Fibroblast of lung (primary cell): ENCODE measurements at regions not wholly inside any gene's neighbourhood (a gene's known extent, or its start where the extent isn't known, plus 50 kb on each side); places are given as distances from the start of the nearest gene placed in this dataset.

ENCODE experiments used
- DNase-seq, 2 donors: peaks; one replicate each; pipeline versions ENCODE4 v3.0.0 to v3.0.0-alpha.2; 2010; ENCODE audit warnings: low read depth in 2 of 2
- H2AFZ ChIP-seq: 2 replicates; pipeline ENCODE4 v1.5.1; 2012; ENCODE audit warnings: low read length, control low read depth, inconsistent platforms
- H3K27ac ChIP-seq: 2 replicates; pipeline ENCODE4 v1.5.1; 2011; ENCODE audit warnings: low read length, control low read depth; ENCODE audit not compliant: insufficient read depth
- H3K27me3 ChIP-seq: 2 replicates; pipeline ENCODE4 v1.5.1; 2011; ENCODE audit warnings: mild to moderate bottlenecking, low read length; ENCODE audit not compliant: control insufficient read depth, insufficient read depth
- H3K36me3 ChIP-seq: 2 replicates; pipeline ENCODE4 v1.5.1; 2011; ENCODE audit warnings: low read length; ENCODE audit not compliant: control insufficient read depth, insufficient read depth
- H3K4me1 ChIP-seq: 2 replicates; pipeline ENCODE4 v1.5.1; 2011; ENCODE audit warnings: low read length; ENCODE audit not compliant: control insufficient read depth, insufficient read depth; ENCODE audit errors: extremely low read depth
- H3K4me2 ChIP-seq: 2 replicates; pipeline ENCODE4 v1.5.1; 2011; ENCODE audit warnings: low read length, control low read depth; ENCODE audit not compliant: insufficient read depth; ENCODE audit errors: extremely low read depth
- H3K4me3 ChIP-seq, 4 experiments: fragments of 200-600 bp in 1 of 4; sonication (generic) in 1 of 4; replicated peaks in 1 of 4; 2 replicates each; pipeline ENCODE4 v1.5.1; 2011 to 2016; ENCODE audit warnings: low read length in 4 of 4, low read depth in 3 of 4, mild to moderate bottlenecking in 3 of 4, control low read depth in 2 of 4, inconsistent platforms in 1 of 4, mixed read lengths in 1 of 4; ENCODE audit not compliant: insufficient read depth in 1 of 4; ENCODE audit errors: control extremely low read depth in 1 of 4
- H3K79me2 ChIP-seq: 2 replicates; pipeline ENCODE4 v1.5.1; 2012; ENCODE audit warnings: mild to moderate bottlenecking, low read length, inconsistent platforms; ENCODE audit not compliant: control insufficient read depth, insufficient read depth
- H3K9ac ChIP-seq: 2 replicates; pipeline ENCODE4 v1.5.1; 2011; ENCODE audit warnings: mild to moderate bottlenecking, low read length, control low read depth; ENCODE audit not compliant: insufficient read depth
- H3K9me3 ChIP-seq: 2 replicates; pipeline ENCODE4 v1.5.1; 2012; ENCODE audit warnings: low read depth, low read length; ENCODE audit not compliant: control insufficient read depth, insufficient read depth
- H4K20me1 ChIP-seq: 2 replicates; pipeline ENCODE4 v1.5.1; 2011; ENCODE audit warnings: low read length; ENCODE audit not compliant: control insufficient read depth, insufficient read depth; ENCODE audit errors: extremely low read depth
- EZH2 ChIP-seq: IDR thresholded peaks from 2 replicates; pipeline ENCODE4 v1.5.1; 2012; ENCODE audit warnings: low read length, control low read depth, mild to moderate bottlenecking; ENCODE audit errors: missing control alignments
- TF ChIP-seq, protein P1 (sequence below), 2 donors: IDR thresholded peaks in 1 of 2; conservative IDR thresholded peaks in 1 of 2; 1 replicate in 1 of 2; 2 replicates in 1 of 2; pipeline ENCODE4 v1.5.1; 2011 to 2012; ENCODE audit warnings: low read length in 2 of 2, control low read depth in 1 of 2, inconsistent platforms in 1 of 2, low read depth in 1 of 2, mild to moderate bottlenecking in 1 of 2

DNA sequence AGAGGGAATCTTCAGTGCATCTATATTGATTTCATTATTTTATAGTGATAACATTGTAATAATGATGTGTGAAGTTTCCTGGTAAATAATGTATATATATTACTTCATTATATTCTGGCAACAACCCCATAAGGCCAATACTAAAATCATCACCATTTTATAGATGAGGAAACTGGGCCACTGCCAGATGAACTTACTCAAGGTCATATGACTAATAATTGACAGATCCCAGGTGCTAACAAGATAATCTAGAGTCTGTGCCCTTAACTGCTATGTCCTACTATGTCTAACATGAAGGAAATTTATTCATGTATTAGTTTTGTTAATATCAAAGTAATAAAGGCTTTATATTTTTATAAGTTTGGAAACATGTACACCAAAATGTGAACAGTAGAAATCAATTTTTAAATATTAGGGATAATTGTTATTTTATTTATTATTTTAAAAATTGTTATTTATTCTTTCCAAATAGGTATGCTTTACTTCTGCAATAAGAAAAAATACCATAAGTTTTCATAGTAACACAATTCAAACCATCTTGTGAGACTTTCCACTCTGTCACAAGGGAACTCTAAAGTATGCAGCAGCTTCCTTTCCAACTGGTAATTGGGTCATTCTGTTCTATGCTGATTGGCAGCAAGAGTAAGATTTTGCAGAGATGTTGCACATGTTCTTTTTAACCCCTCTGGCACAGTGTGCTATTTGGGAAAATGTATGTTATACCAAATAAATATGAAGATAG lies 90.8 kb upstream of the CMC1 start:
- Histone ChIP-seq H3K27me3 (no peaks in the 10 kb centered on the region), H4K20me1 (no peaks in the 10 kb centered on the region), H3K9ac (no peak overlapping the region), H3K4me3 (no peak overlapping the region), H3K4me2 (no peak overlapping the region), H3K9me3 (no peaks in the 10 kb centered on the region), H3K79me2 (no peaks in the 10 kb centered on the region), H3K36me3 (no peaks in the 10 kb centered on the region), H2AFZ (no peak overlapping the region), H3K27ac (no peak overlapping the region), H3K4me1 (no peaks in the 10 kb centered on the region)
- no peak for DNase-seq
- TF ChIP-seq EZH2 = no peak
- TF ChIP-seq, protein P1, sequence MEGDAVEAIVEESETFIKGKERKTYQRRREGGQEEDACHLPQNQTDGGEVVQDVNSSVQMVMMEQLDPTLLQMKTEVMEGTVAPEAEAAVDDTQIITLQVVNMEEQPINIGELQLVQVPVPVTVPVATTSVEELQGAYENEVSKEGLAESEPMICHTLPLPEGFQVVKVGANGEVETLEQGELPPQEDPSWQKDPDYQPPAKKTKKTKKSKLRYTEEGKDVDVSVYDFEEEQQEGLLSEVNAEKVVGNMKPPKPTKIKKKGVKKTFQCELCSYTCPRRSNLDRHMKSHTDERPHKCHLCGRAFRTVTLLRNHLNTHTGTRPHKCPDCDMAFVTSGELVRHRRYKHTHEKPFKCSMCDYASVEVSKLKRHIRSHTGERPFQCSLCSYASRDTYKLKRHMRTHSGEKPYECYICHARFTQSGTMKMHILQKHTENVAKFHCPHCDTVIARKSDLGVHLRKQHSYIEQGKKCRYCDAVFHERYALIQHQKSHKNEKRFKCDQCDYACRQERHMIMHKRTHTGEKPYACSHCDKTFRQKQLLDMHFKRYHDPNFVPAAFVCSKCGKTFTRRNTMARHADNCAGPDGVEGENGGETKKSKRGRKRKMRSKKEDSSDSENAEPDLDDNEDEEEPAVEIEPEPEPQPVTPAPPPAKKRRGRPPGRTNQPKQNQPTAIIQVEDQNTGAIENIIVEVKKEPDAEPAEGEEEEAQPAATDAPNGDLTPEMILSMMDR (conservative IDR thresholded peaks at IDR 0.05 in 1 of 2, IDR thresholded peaks at IDR 0.05 in 1 of 2; ENCODE audit: low read depth in 1 of 2, low read length in 2 of 2) = no peak

GRCh38 chr3:28151207-28151550 lies 90.2 kb upstream of the CMC1 start:
- Histone ChIP-seq H3K79me2 (no peaks in the 10 kb centered on the region), H3K27ac (no peak overlapping the region), H3K4me3 (no peak overlapping the region), H2AFZ (no peak overlapping the region), H4K20me1 (no peaks in the 10 kb centered on the region), H3K4me1 (no peaks in the 10 kb centered on the region), H3K9ac (no peak overlapping the region), H3K9me3 (no peaks in the 10 kb centered on the region), H3K4me2 (no peak overlapping the region), H3K27me3 (no peaks in the 10 kb centered on the region), H3K36me3 (no peaks in the 10 kb centered on the region)
- no peak for DNase-seq
- TF ChIP-seq, protein P1 (conservative IDR thresholded peaks at IDR 0.05 in 1 of 2, IDR thresholded peaks at IDR 0.05 in 1 of 2; ENCODE audit: low read depth in 1 of 2, low read length in 2 of 2) = no peak
- no peak for TF ChIP-seq EZH2

DNA sequence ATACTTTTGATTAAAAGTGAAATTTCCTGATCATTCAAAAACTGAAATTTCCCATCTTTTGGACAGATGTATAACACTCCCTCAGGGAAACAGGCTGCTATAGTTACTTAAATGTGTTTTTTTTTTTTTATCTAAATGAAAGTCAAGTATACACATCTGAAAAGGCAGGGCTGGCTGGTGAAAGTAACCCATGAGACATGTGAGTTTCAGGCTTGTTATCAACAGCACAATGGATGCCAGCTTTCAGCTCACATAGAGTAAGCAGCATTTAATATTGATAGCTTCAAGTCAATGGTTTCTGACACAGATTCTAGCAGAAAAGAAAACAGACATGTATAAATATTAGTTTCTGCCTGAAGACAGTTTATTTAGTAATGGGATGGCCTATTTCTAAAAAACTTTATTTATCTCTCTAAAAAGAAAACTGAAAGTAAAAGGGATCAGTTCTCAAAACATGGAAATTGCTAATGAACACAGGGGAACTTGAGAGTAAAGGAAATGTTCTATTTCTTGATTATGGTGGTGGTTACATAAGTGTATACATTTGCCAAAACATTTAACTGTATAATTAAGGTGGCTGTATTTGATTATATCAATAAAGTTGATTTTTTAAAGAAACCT lies 89.7 kb upstream of the CMC1 start:
- Histone ChIP-seq H3K36me3 (no peaks in the 10 kb centered on the region), H3K4me3 (peak overlapping the region in 2 of 4 experiments; percentile 2 to 6), H3K27ac (no peak overlapping the region), H3K9ac (no peak overlapping the region), H3K4me1 (no peaks in the 10 kb centered on the region), H3K9me3 (no peaks in the 10 kb centered on the region), H3K4me2 (peak overlapping the region; percentile 59), H2AFZ (peak overlapping the region; percentile 3), H4K20me1 (no peaks in the 10 kb centered on the region), H3K79me2 (no peaks in the 10 kb centered on the region), H3K27me3 (no peaks in the 10 kb centered on the region)
- peak in 1 of 2 donors; percentile 23 for DNase-seq
- no peak for TF ChIP-seq EZH2
- TF ChIP-seq, protein P1 (conservative IDR thresholded peaks at IDR 0.05 in 1 of 2, IDR thresholded peaks at IDR 0.05 in 1 of 2; ENCODE audit: low read depth in 1 of 2, low read length in 2 of 2) = no peak
